KMS-11 (cell line): ENCODE measurements at regions not wholly inside any gene's neighbourhood (a gene's known extent, or its start where the extent isn't known, plus 50 kb on each side); places are given as distances from the start of the nearest gene placed in this dataset.

Experiments used
- H2AFZ ChIP-seq: fragments of 200-600 bp; sonication (generic); 2 replicates; pipeline ENCODE4 v1.6.1; 2016; ENCODE audit warnings: antibody characterized with exemption, mixed run types, low read depth
- H3K27ac ChIP-seq: fragments of 200-600 bp; sonication (generic); 2 replicates; pipeline ENCODE4 v1.6.1; 2016; ENCODE audit warnings: mild to moderate bottlenecking, mixed run types
- H3K27me3 ChIP-seq: fragments of 200-600 bp; sonication (generic); 2 replicates; pipeline ENCODE4 v1.6.1; 2017; ENCODE audit warnings: mild to moderate bottlenecking, low read depth, mixed run types, moderate library complexity; ENCODE audit not compliant: insufficient read depth
- H3K36me3 ChIP-seq: fragments of 200-600 bp; sonication (generic); 2 replicates; pipeline ENCODE4 v1.6.1; 2017; ENCODE audit warnings: mild to moderate bottlenecking, mixed run types; ENCODE audit not compliant: insufficient read depth
- H3K4me1 ChIP-seq: fragments of 200-600 bp; sonication (generic); 2 replicates; pipeline ENCODE4 v1.6.1; 2016; ENCODE audit warnings: mild to moderate bottlenecking, low read depth, mixed run types; ENCODE audit not compliant: poor library complexity, severe bottlenecking
- H3K4me2 ChIP-seq: fragments of 200-600 bp; sonication (generic); 2 replicates; pipeline ENCODE4 v1.7.0; 2016; ENCODE audit warnings: mild to moderate bottlenecking, mixed run types
- H3K4me3 ChIP-seq: fragments of 200-600 bp; sonication (generic); IDR thresholded peaks from 2 replicates; pipeline ENCODE4 v1.6.1; 2017; ENCODE audit warnings: low read depth, low read length, mixed read lengths; ENCODE audit not compliant: insufficient read depth
- H3K79me2 ChIP-seq: fragments of 200-600 bp; sonication (generic); 2 replicates; pipeline ENCODE4 v1.6.1; 2016; ENCODE audit warnings: low read depth, mixed run types; ENCODE audit not compliant: insufficient read depth
- H3K9ac ChIP-seq: fragments of 200-600 bp; sonication (generic); 2 replicates; pipeline ENCODE4 v1.6.1; 2016; ENCODE audit warnings: mild to moderate bottlenecking, mixed run types
- H4K20me1 ChIP-seq: fragments of 200-600 bp; sonication (generic); 2 replicates; pipeline ENCODE4 v1.6.1; 2016; ENCODE audit warnings: mild to moderate bottlenecking, mixed run types; ENCODE audit not compliant: insufficient read depth
- CTCF ChIP-seq: fragments of 200-600 bp; sonication (generic); conservative IDR thresholded peaks from 2 replicates; pipeline ENCODE4 v1.6.1; 2017; ENCODE audit warnings: low read depth, mild to moderate bottlenecking, antibody characterized with exemption, low read length, moderate library complexity, mixed read lengths

DNA sequence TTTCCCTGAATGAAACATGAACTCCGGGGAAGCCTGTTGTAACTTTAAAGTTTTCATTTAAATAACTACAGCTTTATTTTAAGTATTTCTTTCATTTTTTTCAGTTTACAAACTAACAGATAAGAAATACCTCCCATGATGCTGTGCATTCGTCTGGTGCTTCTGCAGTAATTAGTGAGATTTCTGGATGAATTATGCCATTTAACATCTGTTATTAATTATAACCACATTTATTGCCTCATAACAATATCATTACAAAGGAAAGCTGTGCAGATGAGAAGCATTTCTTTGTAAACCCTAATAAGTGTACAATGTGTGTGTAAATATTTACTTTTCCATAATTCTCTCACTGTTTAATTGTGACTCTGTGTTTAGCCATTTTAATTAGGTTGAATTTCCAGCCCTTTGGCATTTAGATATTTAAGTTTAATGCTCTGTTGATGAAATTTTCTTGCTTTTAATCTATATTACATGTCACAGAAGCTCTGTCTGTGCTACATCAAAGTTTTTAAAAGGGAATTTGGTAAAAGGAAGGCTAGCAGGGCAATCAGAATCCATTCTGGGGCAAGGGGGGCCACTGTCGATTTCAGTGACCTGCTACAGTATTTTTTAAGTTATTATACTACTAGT, 418.0 kb downstream of the SPATA31D1 start:
- Histone ChIP-seq H3K27ac (no peak overlapping the region), H3K79me2 (no peaks in the 10 kb centered on the region), H3K9ac (no peak overlapping the region), H3K4me2 (no peak overlapping the region), H3K36me3 (no peaks in the 10 kb centered on the region), H2AFZ (no peak overlapping the region), H3K27me3 (no peaks in the 10 kb centered on the region), H3K4me3 (no peak overlapping the region), H4K20me1 (no peaks in the 10 kb centered on the region), H3K4me1 (peaks cover 42% of the 10 kb centered on the region)
- no peak for TF ChIP-seq CTCF

DNA sequence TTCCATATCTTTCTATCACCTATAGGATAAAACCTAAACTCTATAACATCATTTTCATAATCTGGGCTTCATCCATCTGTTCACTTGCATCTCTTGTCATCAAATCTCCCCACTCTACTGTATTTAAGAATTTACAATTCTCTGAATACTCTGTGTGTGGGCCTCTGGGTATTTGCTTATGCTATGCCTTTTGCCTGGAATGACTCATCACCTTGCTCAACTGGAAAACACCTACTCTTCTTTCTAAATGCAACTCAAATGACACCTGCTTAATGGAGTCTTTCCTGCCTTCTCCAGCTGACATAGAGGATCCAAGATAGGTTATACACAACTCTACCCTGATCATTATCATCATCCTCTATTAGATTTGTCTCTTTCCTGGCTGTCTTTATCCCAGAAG, 421.7 kb downstream of the SPATA31D1 start:
- H3K79me2 ChIP-seq = no peaks in the 10 kb centered on the region
- peak overlapping the region; percentile 79 for H3K27ac ChIP-seq
- no peak overlapping the region for H2AFZ ChIP-seq
- H4K20me1 ChIP-seq = no peaks in the 10 kb centered on the region
- H3K4me3 ChIP-seq = no peak overlapping the region
- H3K27me3 ChIP-seq = no peaks in the 10 kb centered on the region
- H3K4me1 ChIP-seq = peaks cover 56% of the 10 kb centered on the region
- no peaks in the 10 kb centered on the region for H3K36me3 ChIP-seq
- no peak for TF ChIP-seq CTCF
- peak overlapping the region; percentile 65 for H3K4me2 ChIP-seq
- H3K9ac ChIP-seq = peak overlapping the region; percentile 23; the same call in 1 of the 2 replicates

DNA sequence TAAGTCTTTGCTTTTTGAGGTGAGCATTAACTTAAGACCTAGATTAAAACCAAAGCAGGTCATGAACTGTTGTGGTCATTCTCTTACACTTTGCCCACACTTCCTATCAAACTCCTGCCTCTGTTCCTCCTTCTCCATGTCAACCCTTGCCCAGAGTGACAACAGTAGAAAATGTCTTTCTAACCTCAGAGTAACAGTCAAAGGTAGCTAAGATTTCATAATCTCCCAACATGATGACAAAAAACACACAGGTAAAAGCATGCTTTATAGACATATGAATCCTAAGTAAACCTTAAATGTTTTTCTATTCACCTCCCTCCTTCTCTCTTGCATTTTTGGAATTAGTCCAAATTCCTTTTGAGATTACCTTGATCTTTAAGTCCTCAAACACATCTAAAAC, 422.3 kb downstream of the SPATA31D1 start:
- no peak overlapping the region for H2AFZ ChIP-seq
- TF ChIP-seq CTCF = no peak
- no peaks in the 10 kb centered on the region for H3K79me2 ChIP-seq
- peak overlapping the region; percentile 79 for H3K27ac ChIP-seq
- H3K4me2 ChIP-seq = peak overlapping the region; percentile 65
- peak overlapping the region; percentile 23; the same call in 1 of the 2 replicates for H3K9ac ChIP-seq
- H3K27me3 ChIP-seq = no peaks in the 10 kb centered on the region
- no peak overlapping the region for H3K4me3 ChIP-seq
- peaks cover 56% of the 10 kb centered on the region for H3K4me1 ChIP-seq
- no peaks in the 10 kb centered on the region for H4K20me1 ChIP-seq
- no peaks in the 10 kb centered on the region for H3K36me3 ChIP-seq

GRCh38 chr9:82412586-82413305, 424.2 kb downstream of the SPATA31D1 start:
- Histone ChIP-seq H3K79me2 (no peaks in the 10 kb centered on the region), H3K4me3 (no peak overlapping the region), H3K27ac (no peak overlapping the region), H4K20me1 (no peaks in the 10 kb centered on the region), H3K4me1 (peaks cover 59% of the 10 kb centered on the region), H2AFZ (no peak overlapping the region), H3K36me3 (no peaks in the 10 kb centered on the region), H3K9ac (no peak overlapping the region), H3K27me3 (no peaks in the 10 kb centered on the region), H3K4me2 (0 out of 2 replicates have a peak overlapping the region, but pooled peaks have one; percentile 65)
- no peak for TF ChIP-seq CTCF
